CD4-positive, alpha-beta T cell treated with Interferon alpha-2 for 1 hour (primary cell): ENCODE measurements at regions not wholly inside any gene's neighbourhood (a gene's known extent, or its start where the extent isn't known, plus 50 kb on each side); places are given as distances from the start of the nearest gene placed in this dataset.

ENCODE experiments used
- DNase-seq, 2 donors: peaks; one replicate each; pipeline ENCODE4 v3.0.0-alpha.2; 2020 to 2022

DNA sequence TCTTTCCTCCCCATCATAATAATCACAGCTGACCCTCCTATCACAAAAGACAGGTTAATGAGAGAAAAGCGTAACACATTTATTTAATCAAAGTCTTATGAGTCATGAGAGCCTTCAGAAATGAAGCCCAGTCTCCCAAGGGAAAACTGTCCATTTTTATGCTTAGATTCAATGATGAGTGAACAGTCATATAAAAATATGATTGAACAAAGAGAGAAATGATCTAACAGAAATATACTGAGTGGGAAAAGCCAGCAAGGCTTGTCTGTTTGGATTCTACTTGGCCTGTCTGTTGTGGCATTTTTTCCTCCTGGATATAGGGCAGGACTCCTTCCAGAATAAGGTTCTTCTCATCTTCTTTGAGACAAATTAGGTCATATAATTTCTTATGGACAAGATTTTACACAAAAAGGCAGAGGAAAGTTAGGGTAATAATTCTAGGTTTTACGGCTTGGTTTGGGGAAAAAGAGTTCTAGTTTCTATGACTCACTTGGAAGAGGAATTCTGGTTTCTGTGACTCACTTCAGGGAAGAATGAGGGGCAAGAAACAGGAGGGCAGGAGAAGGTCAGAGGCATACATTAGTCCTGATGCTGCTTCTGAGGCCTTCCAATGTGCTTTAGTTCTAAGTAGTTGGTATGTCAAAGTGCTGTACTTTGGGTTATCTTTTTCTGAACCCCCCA, 534.2 kb downstream of the ZIC1 start:
- DNase-seq, result no peak

- DNase-seq, result no peak
Observed at GRCh38 chr3:147945968-147946519, 536.9 kb downstream of the ZIC1 start.

DNA sequence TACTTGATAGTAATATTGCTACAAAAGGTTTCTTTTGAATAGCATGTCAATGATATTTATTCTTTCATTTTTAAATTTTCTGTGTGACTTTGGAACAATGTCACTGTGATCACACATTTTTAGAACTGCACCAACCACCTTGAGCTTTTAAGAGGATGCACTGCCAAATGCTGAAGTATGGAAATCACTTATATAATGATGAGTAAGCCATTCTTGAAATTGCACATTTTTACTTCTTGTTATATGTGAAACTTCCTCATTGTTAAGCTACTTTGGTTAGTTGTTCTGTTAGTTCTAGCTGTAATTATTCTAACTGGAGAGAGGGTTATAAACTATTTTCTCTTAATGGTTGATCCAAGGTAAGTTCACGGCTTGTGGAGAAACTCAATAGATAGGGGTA, 547.5 kb downstream of the ZIC1 start:
- no peak for DNase-seq

DNA sequence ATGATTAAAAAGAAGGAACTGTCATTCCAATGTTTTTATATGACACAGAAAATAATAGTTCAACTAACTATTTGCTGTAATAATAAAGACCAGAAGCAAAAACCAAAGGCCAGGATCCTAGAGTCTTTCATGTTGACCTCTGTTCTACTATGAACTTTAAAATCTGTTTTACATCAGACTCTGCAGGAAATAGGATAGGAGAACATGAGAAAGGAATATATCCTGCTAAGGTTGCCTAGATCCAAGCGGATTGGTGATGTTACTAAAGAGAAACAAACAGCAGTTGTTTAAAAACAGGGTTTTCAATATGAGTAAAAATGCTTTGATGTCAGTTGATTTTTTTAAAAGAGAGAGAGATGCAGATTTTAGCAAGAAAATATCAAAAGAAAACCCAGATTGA, 549.6 kb downstream of the ZIC1 start:
- DNase-seq, result no peak

- no peak for DNase-seq
Observed at GRCh38 chr3:147960786-147961185, 551.6 kb downstream of the ZIC1 start.

GRCh38 chr3:147962408-147963164, 553.4 kb downstream of the ZIC1 start:
- no peak for DNase-seq

DNA sequence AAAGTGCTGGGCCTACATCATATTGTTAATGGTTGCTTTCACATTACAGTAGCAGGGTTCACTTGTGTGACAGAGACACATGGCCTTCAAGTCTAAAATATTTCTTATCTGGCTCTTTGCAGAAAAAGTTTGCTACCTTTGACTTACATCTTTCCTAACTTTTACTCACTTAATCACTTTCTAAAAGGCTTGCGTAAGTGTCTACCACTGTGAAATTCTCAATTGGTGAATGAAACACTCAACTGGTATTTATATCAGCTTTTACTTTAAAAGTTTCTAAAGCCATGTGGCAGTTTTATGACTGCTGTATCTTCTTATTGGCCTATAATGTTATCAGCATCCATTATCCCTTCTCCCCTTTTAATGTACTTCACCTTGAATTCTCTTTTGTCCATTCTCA, 554.5 kb downstream of the ZIC1 start:
- DNase-seq, result no peak

DNA sequence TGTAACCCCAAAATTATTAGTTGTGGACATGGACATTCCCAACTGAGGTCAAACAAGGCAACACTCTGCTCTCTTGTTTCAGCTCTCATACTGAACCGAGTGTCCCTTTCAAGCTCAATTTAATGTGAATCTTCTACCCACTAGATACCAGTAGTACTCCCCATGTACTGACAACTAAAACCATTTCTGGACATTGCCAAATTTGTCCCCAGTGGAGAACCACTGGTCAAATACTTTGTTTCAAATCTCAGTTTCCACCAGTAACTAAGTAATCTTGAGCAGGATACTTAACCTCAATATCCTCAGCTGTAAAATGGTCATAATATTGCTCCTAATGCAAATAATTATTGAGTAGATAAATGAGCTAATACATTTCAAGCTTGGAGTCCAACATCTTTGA, 566.0 kb downstream of the ZIC1 start:
- no peak for DNase-seq

DNA sequence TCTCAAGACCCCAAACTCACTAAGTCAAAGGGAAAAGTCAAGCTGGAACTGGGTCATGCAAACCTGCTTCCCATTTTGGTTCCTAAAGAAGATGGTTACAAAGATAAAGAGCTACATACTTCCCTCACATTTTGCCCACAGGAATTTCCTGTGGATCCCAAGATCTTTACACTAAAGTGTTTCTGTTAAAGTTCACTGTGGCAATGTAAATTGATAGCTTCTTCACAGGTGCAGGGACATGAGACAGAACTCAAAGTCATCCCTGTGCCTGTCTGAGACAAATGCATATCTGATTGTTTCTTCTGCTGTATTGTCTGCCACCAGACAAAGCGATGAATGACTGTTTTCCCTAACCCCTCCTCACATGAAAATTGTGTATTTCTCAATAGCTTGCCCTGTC, 567.8 kb downstream of the ZIC1 start:
- no peak for DNase-seq

DNA sequence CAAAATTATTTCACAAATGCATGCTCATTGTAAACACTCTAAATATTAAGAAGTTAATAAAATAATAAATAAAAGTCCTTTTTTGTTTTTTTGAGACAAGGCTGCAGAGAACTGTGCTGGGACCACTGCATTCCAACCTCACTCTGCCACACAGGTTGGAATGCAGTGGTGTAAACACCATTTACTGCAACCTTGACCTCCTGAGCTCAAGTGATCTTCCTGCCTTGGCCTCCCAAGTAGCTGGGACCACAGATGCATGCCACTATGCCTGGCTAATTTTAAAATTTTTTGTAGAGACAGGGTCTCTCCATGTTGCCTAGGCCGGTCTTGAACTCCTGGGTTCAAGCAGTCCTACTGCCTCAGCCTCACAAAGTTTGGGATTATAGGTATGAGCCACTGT, 578.4 kb downstream of the ZIC1 start:
- no peak for DNase-seq

DNA sequence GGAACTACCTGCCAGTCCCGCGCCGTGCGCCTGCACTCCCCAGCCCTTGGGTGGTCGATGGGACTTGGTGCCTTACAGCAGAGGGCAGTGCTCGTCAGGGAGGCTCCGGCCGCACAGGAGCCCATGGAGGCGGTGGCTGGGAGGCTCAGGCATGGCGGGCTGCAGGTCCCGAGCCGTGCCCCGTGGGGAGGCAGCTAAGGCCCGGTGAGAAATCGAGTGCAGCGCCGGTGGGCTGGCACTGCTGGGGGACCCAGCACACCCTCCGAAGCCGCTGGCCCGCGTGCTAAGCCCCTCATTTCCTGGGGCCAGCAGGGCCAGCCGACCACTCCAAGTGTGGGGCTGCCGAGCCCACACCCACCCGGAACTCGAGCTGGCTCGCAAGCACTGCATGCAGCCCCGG, 580.2 kb downstream of the ZIC1 start:
- no peak for DNase-seq

DNA sequence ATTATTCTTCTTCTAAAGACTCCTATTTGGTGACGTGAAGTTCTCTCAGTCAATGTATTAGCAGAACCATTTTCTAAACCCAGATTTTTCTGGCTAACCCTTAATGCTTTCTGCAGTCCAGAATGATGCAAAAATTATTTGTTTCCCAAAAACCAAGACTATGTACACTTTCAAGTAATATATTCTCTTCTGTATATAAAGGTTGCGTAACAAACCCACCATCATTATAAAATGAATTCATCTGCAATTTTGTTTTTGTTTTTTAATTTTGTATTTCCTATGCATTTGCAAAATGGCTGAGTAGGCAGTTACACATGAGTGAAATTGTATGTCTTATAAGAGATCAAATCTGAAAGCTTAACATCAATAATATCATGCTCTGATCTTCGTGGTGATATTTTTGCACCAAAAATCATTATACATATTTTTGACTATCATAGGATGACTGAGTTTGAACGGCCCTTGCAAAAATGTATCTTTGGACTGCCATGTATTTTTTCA, 593.6 kb downstream of the ZIC1 start:
- DNase-seq, result no peak

DNA sequence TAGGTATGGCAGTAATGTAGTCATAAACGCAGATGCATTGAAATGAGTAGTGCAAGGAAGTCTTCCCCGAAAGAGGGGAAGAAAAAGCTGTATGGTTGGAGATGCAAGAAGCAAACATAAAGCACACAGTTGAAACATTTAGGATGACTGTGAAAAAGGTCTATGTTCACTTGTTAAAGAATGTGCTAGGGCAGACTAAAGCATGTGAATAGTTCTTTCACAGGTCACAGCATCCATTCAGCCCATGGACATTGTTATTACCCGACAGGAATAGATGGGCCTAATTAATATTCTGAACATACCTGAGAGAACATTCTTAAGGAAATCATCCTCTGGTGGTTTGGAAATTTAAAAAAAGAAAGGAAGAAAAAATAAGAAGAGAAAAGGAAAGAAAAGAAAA, 595.2 kb downstream of the ZIC1 start:
- no peak for DNase-seq

GRCh38 chr3:148005456-148005855, 596.3 kb downstream of the ZIC1 start:
- DNase-seq, result no peak

- no peak for DNase-seq
Observed at GRCh38 chr3:148006508-148006907, 597.3 kb downstream of the ZIC1 start.

DNA sequence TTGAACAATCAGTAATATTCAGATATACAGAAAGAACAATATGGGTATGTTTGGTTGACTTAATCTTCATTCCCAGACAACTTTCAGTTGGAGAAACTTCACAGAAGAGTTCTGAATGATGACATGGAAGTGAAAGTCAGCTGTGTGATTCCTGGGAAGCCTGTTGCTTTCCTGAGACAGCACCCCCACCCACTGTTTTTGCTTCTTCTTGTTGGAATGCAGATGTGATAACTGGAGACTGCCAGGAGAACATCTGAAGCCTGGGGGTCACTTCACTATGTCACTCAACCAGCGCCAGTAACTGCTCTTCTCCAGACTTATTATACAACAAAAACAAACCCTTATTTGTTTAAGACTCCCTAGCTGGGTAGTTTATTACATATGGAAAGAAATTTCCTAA, 599.4 kb downstream of the ZIC1 start:
- DNase-seq, result no peak

- DNase-seq, result no peak
Observed at GRCh38 chr3:148020861-148021260, 611.7 kb downstream of the ZIC1 start.

DNA sequence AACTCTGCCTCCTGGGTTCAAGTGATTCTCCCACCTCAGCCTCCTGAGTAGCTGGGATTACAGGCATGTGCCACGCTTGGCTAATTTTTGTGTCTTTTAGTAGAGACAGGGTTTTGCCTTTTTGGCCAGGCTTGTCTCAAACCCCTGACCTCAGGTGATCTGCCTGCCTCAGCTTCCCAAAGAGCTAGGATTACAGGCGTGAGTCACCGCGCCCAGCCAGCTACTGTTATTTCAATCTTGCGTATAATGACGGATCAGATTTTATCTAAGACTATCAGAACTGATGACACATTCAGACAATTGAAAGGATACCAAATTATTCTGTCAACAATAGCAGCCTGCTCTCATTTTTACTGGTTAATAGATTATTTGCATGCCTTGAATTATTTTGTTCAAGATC, 612.2 kb downstream of the ZIC1 start:
- no peak for DNase-seq

DNA sequence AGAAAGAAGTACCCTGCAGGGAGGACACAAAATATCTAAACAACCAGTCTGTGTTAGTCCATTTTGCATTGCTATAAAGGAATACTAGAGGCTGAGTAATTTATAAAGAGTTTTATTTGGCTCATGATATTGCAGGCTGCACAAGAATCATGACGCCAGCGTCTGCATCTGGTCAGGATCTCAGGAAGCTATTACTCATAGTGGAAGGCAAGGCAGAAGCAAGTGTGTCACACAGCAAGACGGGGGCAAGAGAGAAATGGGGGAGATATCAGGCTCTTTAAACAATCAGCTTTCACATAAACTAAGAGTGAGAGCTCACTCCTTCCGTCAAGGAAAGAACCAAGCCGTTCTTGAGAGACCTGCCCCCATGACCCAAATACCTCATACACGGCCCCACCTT, 614.8 kb downstream of the ZIC1 start:
- no peak for DNase-seq

DNA sequence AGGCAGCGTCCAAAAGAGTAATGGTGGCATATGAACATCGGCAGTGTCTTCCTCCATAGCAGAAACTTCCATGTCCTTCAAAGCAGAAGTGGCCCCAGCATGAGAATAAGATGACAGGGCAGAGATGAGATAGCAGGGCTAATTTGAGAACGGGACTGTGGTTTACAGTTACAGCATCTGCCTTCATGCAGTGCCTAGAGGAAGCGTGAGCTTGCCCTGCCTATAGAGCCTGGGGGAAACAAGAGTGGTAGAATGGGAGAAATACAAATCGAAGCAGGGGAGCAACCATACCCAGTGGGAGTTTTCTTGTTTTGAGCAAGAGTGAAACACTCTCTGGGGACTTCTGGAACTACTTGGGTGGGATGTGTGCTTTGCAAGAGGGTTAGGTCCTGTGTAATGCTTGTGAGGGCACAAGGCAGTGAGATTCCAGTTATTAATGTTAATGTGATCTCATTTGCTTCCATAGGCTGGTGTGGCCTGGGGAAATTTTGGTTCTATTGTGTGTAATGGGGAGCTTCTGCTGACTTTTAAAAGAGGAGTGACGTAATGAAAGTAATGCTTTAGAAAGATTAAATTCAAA, 616.9 kb downstream of the ZIC1 start:
- no peak for DNase-seq

- no peak for DNase-seq
Observed at GRCh38 chr3:148030975-148031374, 621.8 kb downstream of the ZIC1 start.

DNA sequence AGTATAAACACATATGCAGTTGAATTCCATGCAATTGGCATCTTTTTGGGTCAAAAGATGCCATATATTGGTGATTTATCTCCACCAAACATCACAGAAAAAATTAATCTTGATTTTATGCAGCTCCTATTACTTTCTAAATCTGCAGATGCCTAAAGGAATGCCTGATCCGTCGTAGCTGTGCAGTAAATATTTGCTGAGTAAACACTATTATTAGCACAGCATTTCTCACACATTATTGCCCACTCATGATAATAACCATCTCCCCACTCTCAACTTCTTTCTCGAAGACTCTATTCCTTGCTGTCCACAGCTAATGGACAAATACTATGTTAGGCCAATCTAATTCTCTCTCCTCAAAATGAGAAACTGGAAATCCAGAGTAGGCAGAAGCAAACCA, 625.2 kb downstream of the ZIC1 start:
- no peak for DNase-seq

DNA sequence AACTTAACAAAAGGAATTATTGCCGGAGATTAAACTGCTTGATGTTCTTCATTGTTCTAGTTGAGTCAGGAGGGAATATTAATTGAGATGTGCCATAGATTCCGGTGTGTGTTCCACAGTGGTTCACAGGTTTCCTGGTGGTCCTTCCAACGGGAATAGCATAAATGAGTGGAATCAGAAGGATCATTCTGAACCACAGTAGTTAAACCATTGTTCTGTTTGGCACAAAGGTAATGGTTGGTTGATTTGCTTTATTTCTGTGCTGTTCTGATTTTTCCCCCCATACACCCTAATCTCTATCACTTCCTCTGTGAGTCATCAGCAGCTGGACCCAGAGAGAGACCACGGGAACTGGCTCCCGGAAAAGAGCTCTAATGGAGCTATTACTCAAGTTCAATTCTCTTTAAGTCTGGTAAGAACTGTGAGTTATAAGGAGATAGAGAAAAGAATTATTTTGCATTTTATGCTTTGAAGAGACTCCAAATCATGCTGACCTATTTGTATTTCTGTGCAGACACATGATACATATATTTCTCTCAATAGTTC, 627.2 kb downstream of the ZIC1 start:
- no peak for DNase-seq
